PFSK-1 (cell line): ENCODE measurements at regions not wholly inside any gene's neighbourhood (a gene's known extent, or its start where the extent isn't known, plus 50 kb on each side); places are given as distances from the start of the nearest gene placed in this dataset.

Source experiments
- FOXP2 ChIP-seq: optimal IDR thresholded peaks from 2 replicates; pipeline ENCODE3; 2011; ENCODE audit warnings: borderline replicate concordance, control low read depth, inconsistent platforms; ENCODE audit not compliant: insufficient read depth; ENCODE audit errors: extremely low read length, extremely low read depth
- POLR2AphosphoS5 ChIP-seq: IDR thresholded peaks from 2 replicates; pipeline ENCODE4 v1.6.1; 2012; ENCODE audit warnings: low read depth, mild to moderate bottlenecking, control low read depth, low read length, moderate library complexity
- REST ChIP-seq, 2 experiments: IDR thresholded peaks; 2 replicates each; pipeline versions ENCODE4 v1.6.1 to v1.8.0; 2011 to 2012; ENCODE audit warnings: low read depth in 2 of 2, low read length in 2 of 2, control low read depth in 1 of 2, inconsistent platforms in 1 of 2, mild to moderate bottlenecking in 1 of 2, moderate library complexity in 1 of 2; ENCODE audit not compliant: insufficient read depth in 1 of 2
- SIN3A ChIP-seq: IDR thresholded peaks from 2 replicates; pipeline ENCODE4 v1.6.1; 2012; ENCODE audit warnings: mild to moderate bottlenecking, low read length, moderate library complexity, borderline replicate concordance; ENCODE audit not compliant: insufficient read depth
- TAF1 ChIP-seq: IDR thresholded peaks from 2 replicates; pipeline ENCODE4 v1.6.1; 2012; ENCODE audit warnings: low read length, control low read depth, borderline replicate concordance; ENCODE audit not compliant: insufficient read depth

- TF ChIP-seq REST (IDR thresholded peaks at IDR 0.05; ENCODE audit: insufficient read depth in 1 of 2, low read depth in 2 of 2, low read length in 2 of 2) (no peak), TAF1 (no peak), FOXP2 (no peak), POLR2AphosphoS5 (no peak), SIN3A (no peak)
Measured at GRCh38 chr3:35292568-35292967, 346.8 kb upstream of the ARPP21 start.
